Calu3 (cell line): ENCODE measurements at regions not wholly inside any gene's neighbourhood (a gene's known extent, or its start where the extent isn't known, plus 50 kb on each side); places are given as distances from the start of the nearest gene placed in this dataset.

Experiments used
- BruUV-seq: library from RNA; stranded (reverse); fragments of 400-500 nt; replicated peaks from 2 replicates; lab custom pipeline; 2021; lab: Mats Ljungman, UMichigan
- CTCF ChIA-PET: fragments of 300-600 bp; sonication (Branson Sonifier 250); formaldehyde crosslinking; loops from one replicate; lab custom pipeline; 2022; ENCODE audit warnings: antibody characterized with exemption; lab: Charles Lee
- DNase-seq: peaks from one replicate; pipeline ENCODE4 v3.0.0; 2022
- H3K27ac Mint-ChIP-seq: one replicate; pipeline ENCODE4 v1.8.0; 2022; ENCODE audit warnings: mixed read lengths; ENCODE audit not compliant: unreplicated experiment
- H3K27me3 Mint-ChIP-seq: one replicate; pipeline ENCODE4 v1.8.0; 2022; ENCODE audit warnings: mixed read lengths; ENCODE audit not compliant: unreplicated experiment
- H3K36me3 Mint-ChIP-seq: one replicate; pipeline ENCODE4 v1.8.0; 2022; ENCODE audit warnings: mild to moderate bottlenecking, moderate library complexity, mixed read lengths; ENCODE audit not compliant: insufficient read depth, unreplicated experiment
- H3K4me1 Mint-ChIP-seq: one replicate; pipeline ENCODE4 v1.8.0; 2022; ENCODE audit warnings: mild to moderate bottlenecking, low read depth, mixed read lengths; ENCODE audit not compliant: unreplicated experiment
- H3K4me3 Mint-ChIP-seq: one replicate; pipeline ENCODE4 v1.8.0; 2022; ENCODE audit warnings: mild to moderate bottlenecking, low read depth, moderate library complexity, mixed read lengths; ENCODE audit not compliant: unreplicated experiment
- H3K9me3 Mint-ChIP-seq: one replicate; pipeline ENCODE4 v1.8.0; 2022; ENCODE audit warnings: low read depth, mixed read lengths; ENCODE audit not compliant: unreplicated experiment
- intact Hi-C: fragments of 100-400 bp; cut with micrococcal nuclease; formaldehyde crosslinking; loops from one replicate; pipeline ENCODE4 v1.10.0; 2022; ENCODE audit not compliant: unreplicated experiment
- TF ChIP-seq, protein P1 (sequence below): fragments of 200-600 bp; IDR thresholded peaks from one replicate; pipeline ENCODE4 v1.8.0; 2022; ENCODE audit warnings: antibody characterized with exemption; ENCODE audit not compliant: unreplicated experiment

DNA sequence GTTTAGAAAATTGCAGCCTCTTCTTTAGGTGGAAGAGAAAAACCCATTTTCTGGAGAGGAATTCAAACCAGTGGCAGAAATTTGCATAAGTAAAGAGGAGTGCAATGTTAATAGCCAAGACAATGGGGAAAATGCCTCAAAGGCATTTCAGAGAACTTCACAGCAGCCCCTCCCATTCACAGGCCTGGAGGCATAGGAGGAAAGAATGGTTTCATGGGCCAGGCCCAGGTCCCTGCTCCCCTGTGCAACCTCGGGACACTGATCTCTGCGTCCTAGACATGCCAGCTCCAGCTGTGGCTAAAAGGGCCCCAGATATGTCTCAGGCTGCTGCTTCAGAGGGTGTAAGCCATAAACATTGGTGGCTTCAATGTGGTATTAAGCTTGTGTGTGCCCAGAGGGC lies 161.8 kb upstream of the CENPE start:
- H3K4me1 Mint-ChIP-seq, result peaks cover 10% of the 10 kb centered on the region
- H3K9me3 Mint-ChIP-seq, result peaks cover 11% of the 10 kb centered on the region
- H3K27ac Mint-ChIP-seq, result no peak overlapping the region
- H3K4me3 Mint-ChIP-seq, result no peak overlapping the region
- CTCF ChIA-PET, result no interaction called here
- peaks cover 6% of the 10 kb centered on the region for H3K36me3 Mint-ChIP-seq
- no peak for DNase-seq
- no TSS peak for BruUV-seq
- TF ChIP-seq, protein P1, sequence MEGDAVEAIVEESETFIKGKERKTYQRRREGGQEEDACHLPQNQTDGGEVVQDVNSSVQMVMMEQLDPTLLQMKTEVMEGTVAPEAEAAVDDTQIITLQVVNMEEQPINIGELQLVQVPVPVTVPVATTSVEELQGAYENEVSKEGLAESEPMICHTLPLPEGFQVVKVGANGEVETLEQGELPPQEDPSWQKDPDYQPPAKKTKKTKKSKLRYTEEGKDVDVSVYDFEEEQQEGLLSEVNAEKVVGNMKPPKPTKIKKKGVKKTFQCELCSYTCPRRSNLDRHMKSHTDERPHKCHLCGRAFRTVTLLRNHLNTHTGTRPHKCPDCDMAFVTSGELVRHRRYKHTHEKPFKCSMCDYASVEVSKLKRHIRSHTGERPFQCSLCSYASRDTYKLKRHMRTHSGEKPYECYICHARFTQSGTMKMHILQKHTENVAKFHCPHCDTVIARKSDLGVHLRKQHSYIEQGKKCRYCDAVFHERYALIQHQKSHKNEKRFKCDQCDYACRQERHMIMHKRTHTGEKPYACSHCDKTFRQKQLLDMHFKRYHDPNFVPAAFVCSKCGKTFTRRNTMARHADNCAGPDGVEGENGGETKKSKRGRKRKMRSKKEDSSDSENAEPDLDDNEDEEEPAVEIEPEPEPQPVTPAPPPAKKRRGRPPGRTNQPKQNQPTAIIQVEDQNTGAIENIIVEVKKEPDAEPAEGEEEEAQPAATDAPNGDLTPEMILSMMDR, result no peak
- no peaks in the 10 kb centered on the region for H3K27me3 Mint-ChIP-seq
- intact Hi-C loops, result no loop called here

DNA sequence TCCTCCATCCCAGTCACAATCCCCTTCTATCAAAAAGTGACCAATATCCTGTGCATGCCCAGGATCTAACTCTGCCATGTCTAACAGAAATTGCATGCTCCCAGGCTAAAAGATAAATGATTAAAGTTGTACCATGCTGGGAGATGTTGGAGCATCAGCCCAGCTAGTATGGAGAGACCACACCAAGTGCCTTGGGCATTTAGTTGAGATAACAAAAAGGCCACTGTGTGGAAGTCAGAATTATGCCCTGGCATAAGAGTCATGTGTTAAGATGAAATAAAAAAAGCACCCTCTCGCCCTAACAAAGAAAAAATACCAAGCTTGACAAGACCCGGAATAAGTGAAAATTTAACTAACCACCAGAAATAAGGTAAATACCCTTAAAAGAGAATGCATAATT lies 155.9 kb upstream of the CENPE start:
- peaks cover under 1% of the 10 kb centered on the region for H3K9me3 Mint-ChIP-seq
- TF ChIP-seq, protein P1, result no peak
- BruUV-seq, result no TSS peak
- H3K27me3 Mint-ChIP-seq, result no peaks in the 10 kb centered on the region
- H3K4me3 Mint-ChIP-seq, result no peak overlapping the region
- H3K4me1 Mint-ChIP-seq, result no peaks in the 10 kb centered on the region
- no peak for DNase-seq
- no peak overlapping the region for H3K27ac Mint-ChIP-seq
- intact Hi-C loops, result no loop called here
- H3K36me3 Mint-ChIP-seq, result no peaks in the 10 kb centered on the region
- CTCF ChIA-PET, result no interaction called here

DNA sequence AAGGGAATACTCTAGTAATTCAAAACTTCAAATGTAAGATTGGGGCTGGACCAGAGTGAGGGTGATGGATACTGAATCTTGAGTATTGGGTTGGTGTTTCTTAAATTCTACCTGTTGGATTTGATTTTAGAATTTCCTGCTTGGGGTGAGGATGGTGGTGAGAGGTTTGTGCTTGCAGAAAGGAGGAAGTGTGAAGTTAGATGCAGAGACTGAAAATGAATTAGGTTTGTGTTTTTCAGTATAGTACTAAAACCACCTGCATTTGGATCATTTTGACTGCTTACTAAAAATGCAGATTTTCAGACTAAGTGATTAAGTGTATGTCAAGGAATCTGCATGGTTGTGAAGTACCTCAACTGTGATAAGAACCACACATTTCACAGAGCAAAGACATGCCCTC lies 131.5 kb upstream of the CENPE start:
- no TSS peak for BruUV-seq
- Mint-ChIP-seq H3K9me3 (no peaks in the 10 kb centered on the region), H3K27me3 (no peaks in the 10 kb centered on the region), H3K4me3 (no peak overlapping the region), H3K4me1 (peaks cover 7% of the 10 kb centered on the region), H3K36me3 (no peaks in the 10 kb centered on the region), H3K27ac (no peak overlapping the region)
- CTCF ChIA-PET, result no interaction called here
- intact Hi-C loops, result no loop called here
- TF ChIP-seq, protein P1, result no peak
- no peak for DNase-seq

DNA sequence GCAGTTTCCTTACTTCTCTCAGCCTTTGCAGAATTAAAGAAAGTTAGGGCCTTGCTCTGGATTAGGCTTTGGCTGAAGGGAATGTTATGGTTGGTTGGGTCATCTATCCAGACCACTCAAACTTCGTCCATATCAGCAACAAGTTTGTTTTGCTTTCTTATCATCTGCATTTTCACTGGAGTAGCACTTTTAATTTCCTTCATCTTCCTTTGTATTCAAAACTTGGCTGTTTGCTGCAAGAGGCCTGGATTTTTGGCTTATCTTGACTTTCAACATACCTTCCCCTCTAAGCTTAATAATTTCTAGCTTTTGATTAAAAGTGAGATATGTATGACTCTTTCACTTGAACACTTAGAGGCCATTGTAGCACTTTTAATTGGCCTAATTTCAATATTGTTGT lies 126.7 kb upstream of the CENPE start:
- H3K9me3 Mint-ChIP-seq, result no peaks in the 10 kb centered on the region
- no peak overlapping the region for H3K4me3 Mint-ChIP-seq
- intact Hi-C loops, result no loop called here
- no TSS peak for BruUV-seq
- H3K27ac Mint-ChIP-seq, result no peak overlapping the region
- no peaks in the 10 kb centered on the region for H3K27me3 Mint-ChIP-seq
- peaks cover 10% of the 10 kb centered on the region for H3K4me1 Mint-ChIP-seq
- CTCF ChIA-PET, result no interaction called here
- no peak for DNase-seq
- TF ChIP-seq, protein P1, result no peak
- no peaks in the 10 kb centered on the region for H3K36me3 Mint-ChIP-seq
